BJ (cell line): ENCODE measurements at regions not wholly inside any gene's neighbourhood (a gene's known extent, or its start where the extent isn't known, plus 50 kb on each side); places are given as distances from the start of the nearest gene placed in this dataset.

Experiments
- CTCF ChIA-PET: fragments of 350-600 bp; formaldehyde crosslinking; extraction: SDS; loops from one replicate; lab custom pipeline; 2021; ENCODE audit warnings: antibody characterized with exemption, inconsistent platforms; lab: Yijun Ruan, JAX
- POLR2A ChIA-PET: fragments of 300-600 bp; sonication (Branson Sonifier 250); formaldehyde crosslinking; extraction: SDS; loops from one replicate; lab custom pipeline; 2021; ENCODE audit warnings: antibody characterized with exemption; lab: Charles Lee
- DNase-seq: peaks from one replicate; pipeline ENCODE4 v3.0.0-alpha.2; 2011; ENCODE audit warnings: low read depth
- H3K27me3 ChIP-seq: 2 replicates; pipeline ENCODE4 v1.6.0; 2011; ENCODE audit warnings: low read length; ENCODE audit not compliant: control insufficient read depth, insufficient read depth
- H3K36me3 ChIP-seq: 2 replicates; pipeline ENCODE4 v1.5.1; 2011; ENCODE audit warnings: low read length; ENCODE audit not compliant: control insufficient read depth, insufficient read depth
- H3K4me3 ChIP-seq: 2 replicates; pipeline ENCODE4 v1.5.1; 2011; ENCODE audit warnings: low read depth, mild to moderate bottlenecking, control low read depth, low read length
- TF ChIP-seq, protein P1 (sequence below): IDR thresholded peaks from 2 replicates; pipeline ENCODE4 v1.5.1; 2011; ENCODE audit warnings: low read depth, mild to moderate bottlenecking, control low read depth, inconsistent platforms, low read length, moderate library complexity; ENCODE audit not compliant: insufficient read depth

DNA sequence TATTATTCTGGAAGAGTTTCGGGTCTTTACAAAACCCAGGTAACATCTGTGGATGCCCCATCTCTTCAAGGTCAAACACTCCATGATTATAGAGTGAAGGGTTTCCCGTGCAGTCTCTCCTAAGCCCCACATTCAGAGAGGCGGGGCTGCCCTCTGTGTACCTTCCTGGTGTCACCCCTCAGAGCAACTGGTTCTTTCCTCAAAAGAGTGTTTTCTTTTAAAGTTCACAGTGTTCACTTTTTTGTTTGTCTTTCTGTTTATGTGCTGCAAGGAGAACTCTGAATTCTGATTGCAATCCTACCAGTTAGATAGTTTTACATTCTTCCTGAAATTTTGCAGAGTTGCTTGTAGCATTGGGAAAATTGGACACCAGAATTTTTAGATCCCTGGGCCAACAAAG lies 190.2 kb downstream of the ADAMTS15 start:
- Histone ChIP-seq H3K27me3 (no peaks in the 10 kb centered on the region; the same call in 1 of the 2 replicates), H3K4me3 (no peak overlapping the region), H3K36me3 (no peaks in the 10 kb centered on the region)
- TF ChIP-seq, protein P1, sequence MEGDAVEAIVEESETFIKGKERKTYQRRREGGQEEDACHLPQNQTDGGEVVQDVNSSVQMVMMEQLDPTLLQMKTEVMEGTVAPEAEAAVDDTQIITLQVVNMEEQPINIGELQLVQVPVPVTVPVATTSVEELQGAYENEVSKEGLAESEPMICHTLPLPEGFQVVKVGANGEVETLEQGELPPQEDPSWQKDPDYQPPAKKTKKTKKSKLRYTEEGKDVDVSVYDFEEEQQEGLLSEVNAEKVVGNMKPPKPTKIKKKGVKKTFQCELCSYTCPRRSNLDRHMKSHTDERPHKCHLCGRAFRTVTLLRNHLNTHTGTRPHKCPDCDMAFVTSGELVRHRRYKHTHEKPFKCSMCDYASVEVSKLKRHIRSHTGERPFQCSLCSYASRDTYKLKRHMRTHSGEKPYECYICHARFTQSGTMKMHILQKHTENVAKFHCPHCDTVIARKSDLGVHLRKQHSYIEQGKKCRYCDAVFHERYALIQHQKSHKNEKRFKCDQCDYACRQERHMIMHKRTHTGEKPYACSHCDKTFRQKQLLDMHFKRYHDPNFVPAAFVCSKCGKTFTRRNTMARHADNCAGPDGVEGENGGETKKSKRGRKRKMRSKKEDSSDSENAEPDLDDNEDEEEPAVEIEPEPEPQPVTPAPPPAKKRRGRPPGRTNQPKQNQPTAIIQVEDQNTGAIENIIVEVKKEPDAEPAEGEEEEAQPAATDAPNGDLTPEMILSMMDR, result no peak
- CTCF ChIA-PET, result no interaction called here
- POLR2A ChIA-PET, result no interaction called here
- DNase-seq, result no peak

DNA sequence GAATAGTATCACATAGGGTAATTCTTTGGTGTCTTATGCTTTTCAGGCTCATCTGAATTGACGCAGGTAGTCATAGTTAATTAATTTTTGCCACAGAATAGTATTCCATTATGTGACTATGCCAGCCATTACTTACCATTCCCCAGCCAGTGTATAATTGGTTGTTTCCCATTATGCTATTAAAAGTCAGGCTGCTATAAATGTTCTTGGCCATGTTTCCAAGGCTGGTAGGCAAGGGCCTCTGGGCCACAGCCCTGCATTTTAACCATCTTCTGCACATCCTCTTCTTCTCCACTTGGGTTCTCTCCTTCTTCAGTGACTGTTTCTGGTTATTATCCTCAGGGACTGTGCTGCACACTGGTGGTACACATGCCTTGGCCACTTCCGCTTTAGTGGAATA lies 190.9 kb downstream of the ADAMTS15 start:
- Histone ChIP-seq H3K27me3 (no peaks in the 10 kb centered on the region; the same call in 1 of the 2 replicates), H3K4me3 (no peak overlapping the region), H3K36me3 (no peaks in the 10 kb centered on the region)
- POLR2A ChIA-PET, result no interaction called here
- DNase-seq, result no peak
- TF ChIP-seq, protein P1, result no peak
- CTCF ChIA-PET, result no interaction called here

DNA sequence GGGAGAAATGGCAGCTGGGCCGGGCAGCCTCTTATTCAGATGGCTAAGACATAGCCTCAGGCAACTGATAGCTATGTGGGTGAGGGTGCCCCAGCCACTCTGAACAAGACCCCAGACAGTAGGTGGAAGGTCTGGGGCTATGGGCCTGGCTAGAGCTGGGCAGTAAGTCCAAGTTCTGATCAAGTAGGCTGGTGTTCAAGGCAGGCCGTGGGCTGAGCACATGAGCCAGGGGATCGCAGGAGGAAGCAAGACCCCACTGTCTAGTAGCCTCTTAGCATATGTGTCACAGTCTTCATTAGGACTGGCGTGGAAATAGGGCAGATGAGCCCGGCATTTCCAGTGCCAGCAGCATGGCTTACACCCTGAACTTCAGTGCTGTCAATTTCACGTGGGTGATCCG lies 192.1 kb downstream of the ADAMTS15 start:
- H3K27me3 ChIP-seq, result no peaks in the 10 kb centered on the region; the same call in 1 of the 2 replicates
- H3K36me3 ChIP-seq, result no peaks in the 10 kb centered on the region
- H3K4me3 ChIP-seq, result no peak overlapping the region
- ChIA-PET CTCF (no interaction called here), POLR2A (no interaction called here)
- TF ChIP-seq, protein P1, result no peak
- DNase-seq, result no peak

DNA sequence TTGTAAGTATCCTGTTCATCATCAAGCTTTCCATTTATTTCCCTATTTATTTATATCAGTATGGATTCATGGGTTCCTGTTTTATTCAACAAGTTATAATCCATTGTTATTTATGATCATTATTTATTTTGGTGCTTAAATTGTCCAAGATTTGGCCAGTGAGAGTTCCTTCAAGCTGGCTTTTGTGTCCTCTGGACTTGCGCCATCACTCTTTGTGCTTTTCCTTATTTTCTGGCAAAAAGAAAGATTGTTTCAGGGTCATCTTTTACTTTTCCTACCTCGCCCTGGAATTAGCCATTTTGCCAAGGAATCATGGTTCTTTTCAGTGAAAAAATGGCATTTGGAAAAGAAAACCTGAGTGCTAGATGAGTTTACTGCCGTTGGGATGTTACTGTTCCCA lies 193.4 kb downstream of the ADAMTS15 start:
- ChIA-PET CTCF (interaction anchor here (0.9 kb wide), 1 partner anchor 186 kb away, joined by 3 read pairs; no protein-coding TSS in a partner anchor), POLR2A (no interaction called here)
- H3K36me3 ChIP-seq, result no peaks in the 10 kb centered on the region
- DNase-seq, result no peak
- no peaks in the 10 kb centered on the region; the same call in 1 of the 2 replicates for H3K27me3 ChIP-seq
- no peak overlapping the region for H3K4me3 ChIP-seq
- TF ChIP-seq, protein P1, result no peak

DNA sequence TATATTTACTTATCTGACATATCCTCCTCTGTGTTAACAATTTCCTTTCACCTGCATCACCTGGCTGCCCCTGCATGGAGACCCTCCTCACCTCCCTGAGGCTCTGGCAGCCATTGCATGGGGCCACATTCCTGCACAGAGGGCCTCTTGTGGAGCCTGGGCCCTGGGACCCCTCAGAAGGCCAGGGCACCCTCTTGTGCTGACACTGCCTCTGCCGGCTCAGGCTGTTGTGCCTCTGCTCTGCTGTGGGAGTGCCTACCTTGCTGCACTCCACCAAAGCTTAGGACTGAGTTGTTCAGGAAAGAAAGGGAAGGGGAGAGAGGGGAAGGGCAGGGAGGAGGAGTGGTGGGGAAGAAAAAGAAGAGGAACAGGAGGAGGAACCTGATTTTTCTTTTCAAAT lies 194.5 kb downstream of the ADAMTS15 start:
- no peak for DNase-seq
- Histone ChIP-seq H3K27me3 (no peaks in the 10 kb centered on the region; the same call in 1 of the 2 replicates), H3K36me3 (no peaks in the 10 kb centered on the region), H3K4me3 (no peak overlapping the region)
- CTCF ChIA-PET, result no interaction called here
- POLR2A ChIA-PET, result no interaction called here
- TF ChIP-seq, protein P1, result no peak
